ENCODE measurements at regions not wholly inside any gene's neighbourhood (a gene's known extent, or its start where the extent isn't known, plus 50 kb on each side); places are given as distances from the start of the nearest gene placed in this dataset.

- no peak for ATAC-seq
- Histone ChIP-seq H3K4me2 (no peak overlapping the region), H3K9me2 (ENCODE audit: insufficient read depth) (no peaks in the 10 kb centered on the region), H4K20me1 (replicated peaks; ENCODE audit: insufficient read depth) (no peaks in the 10 kb centered on the region), H3K27ac (ENCODE audit: low read depth) (no peak overlapping the region), H2AFZ (no peak overlapping the region), H3K4me1 (ENCODE audit: insufficient read depth) (no peaks in the 10 kb centered on the region), H3K79me2 (replicated peaks; ENCODE audit: insufficient read depth) (no peaks in the 10 kb centered on the region), H3K27me3 (ENCODE audit: insufficient read depth) (no peaks in the 10 kb centered on the region), H3K36me3 (ENCODE audit: insufficient read depth) (no peaks in the 10 kb centered on the region), H3K4me3 (no peak overlapping the region), H3F3A (replicated peaks; ENCODE audit: low read depth) (no peaks in the 10 kb centered on the region)
- Mint-ChIP-seq H3K27ac (no peak overlapping the region), H3K4me3 (no peak overlapping the region), H3K27me3 (ENCODE audit: insufficient read depth, low read depth, poor library complexity) (peaks cover 4% of the 10 kb centered on the region), H3K4me1 (no peaks in the 10 kb centered on the region), H3K36me3 (ENCODE audit: low read depth) (peaks cover 63% of the 10 kb centered on the region), H3K9me3 (peaks cover 100% of the 10 kb centered on the region)
- TF ChIP-seq EZH2 (IDR thresholded peaks at IDR 0.05; ENCODE audit: low read depth, unreplicated experiment) = no peak
- TF ChIP-seq ZNF462 (CRISPR knock-in tag; IDR thresholded peaks at IDR 0.05) = no peak
- no peak for TF ChIP-seq POLR2AphosphoS5 (IDR thresholded peaks at IDR 0.05; ENCODE audit: low read depth)
- TF ChIP-seq ZNF114 (CRISPR knock-in tag; IDR thresholded peaks at IDR 0.05) = no peak
- no peak for TF ChIP-seq CREB1 (CRISPR knock-in tag; IDR thresholded peaks at IDR 0.05; ENCODE audit: low read depth)
- TF ChIP-seq STAT1 (IDR thresholded peaks at IDR 0.05; ENCODE audit: unreplicated experiment) = no peak
- no peak for TF ChIP-seq JUNB (IDR thresholded peaks at IDR 0.05; ENCODE audit: unreplicated experiment)
- no peak for TF ChIP-seq CTCF (conservative IDR thresholded peaks at IDR 0.05; ENCODE audit: low read depth in 2 of 2)
- DNase-seq (ENCODE audit: low spot score) = no peak
Observed at GRCh38 chr7:69254643-69255042, 343.6 kb upstream of the AUTS2 start.
